GM21447 (cell line): ENCODE measurements at regions not wholly inside any gene's neighbourhood (a gene's known extent, or its start where the extent isn't known, plus 50 kb on each side); places are given as distances from the start of the nearest gene placed in this dataset.

Experiments used
- ATAC-seq: cut with Tn5 transposase; IDR thresholded peaks from one replicate; pipeline ENCODE4 v1.9.1; 2021; ENCODE audit not compliant: unreplicated experiment

- ATAC-seq = no peak
These were observed 875.8 kb downstream of the USP25 start for GRCh38 chr21:16605597-16605996.

- no peak for ATAC-seq
These were observed 876.5 kb downstream of the USP25 start for GRCh38 chr21:16606271-16606670.

- ATAC-seq = no peak
These were observed 878.5 kb downstream of the USP25 start for GRCh38 chr21:16608209-16608830.

- no peak for ATAC-seq
These were observed 889.5 kb downstream of the USP25 start for GRCh38 chr21:16619281-16619680.

- no peak for ATAC-seq
These were observed 891.1 kb downstream of the USP25 start for GRCh38 chr21:16620786-16621320.

GRCh38 chr21:16624479-16625118 is 888.2 kb upstream of the CXADR start:
- no peak for ATAC-seq

GRCh38 chr21:16625491-16625890 is 887.4 kb upstream of the CXADR start:
- no peak for ATAC-seq

- no peak for ATAC-seq
These were observed 878.9 kb upstream of the CXADR start for GRCh38 chr21:16633831-16634459.

- no peak for ATAC-seq
These were observed 878.3 kb upstream of the CXADR start for GRCh38 chr21:16634515-16634914.

GRCh38 chr21:16640297-16641027 is 872.4 kb upstream of the CXADR start:
- no peak for ATAC-seq

- ATAC-seq = no peak
These were observed 870.5 kb upstream of the CXADR start for GRCh38 chr21:16642353-16642752.

GRCh38 chr21:16644685-16645084 is 868.2 kb upstream of the CXADR start:
- ATAC-seq = no peak

- no peak for ATAC-seq
These were observed 862.0 kb upstream of the CXADR start for GRCh38 chr21:16650714-16651366.

- no peak for ATAC-seq
These were observed 860.9 kb upstream of the CXADR start for GRCh38 chr21:16651956-16652355.

- no peak for ATAC-seq
These were observed 849.4 kb upstream of the CXADR start for GRCh38 chr21:16663436-16663835.

- ATAC-seq = no peak
These were observed 845.4 kb upstream of the CXADR start for GRCh38 chr21:16667395-16667794.

GRCh38 chr21:16674949-16675348 is 837.9 kb upstream of the CXADR start:
- ATAC-seq = no peak

GRCh38 chr21:16676391-16676790 is 836.5 kb upstream of the CXADR start:
- no peak for ATAC-seq

- ATAC-seq = no peak
These were observed 834.2 kb upstream of the CXADR start for GRCh38 chr21:16678429-16679160.

- ATAC-seq = no peak
These were observed 817.8 kb upstream of the CXADR start for GRCh38 chr21:16695074-16695473.
